OCI-LY7 (cell line): ENCODE measurements at regions not wholly inside any gene's neighbourhood (a gene's known extent, or its start where the extent isn't known, plus 50 kb on each side); places are given as distances from the start of the nearest gene placed in this dataset.
A peak's percentile ranks its signal among the peaks of the same experiment; 100 is the strongest.

ENCODE experiments used
- BruUV-seq: library from RNA; stranded (reverse); fragments of 400-500 nt; replicated peaks from 2 replicates; lab custom pipeline; 2021; lab: Mats Ljungman, UMichigan
- CTCF ChIA-PET: fragments of 300-600 bp; sonication (Branson Sonifier 250); formaldehyde crosslinking; loops from one replicate; lab custom pipeline; 2022; ENCODE audit warnings: antibody characterized with exemption; ENCODE audit not compliant: unreplicated experiment; lab: Charles Lee
- POLR2A ChIA-PET: fragments of 300-600 bp; sonication (Branson Sonifier 250); formaldehyde crosslinking; loops from one replicate; lab custom pipeline; 2022; ENCODE audit warnings: antibody characterized with exemption; lab: Charles Lee
- DNase-seq: peaks from one replicate; pipeline ENCODE4 v3.0.0-alpha.2; 2015; ENCODE audit warnings: low spot score
- H2AFZ ChIP-seq: fragments of 200-600 bp; sonication (generic), shearing (Covaris generic); 2 replicates; pipeline ENCODE4 v1.6.1; 2014; ENCODE audit warnings: mild to moderate bottlenecking, antibody characterized with exemption, low read length, moderate library complexity
- H3K27ac ChIP-seq: fragments of 200-600 bp; sonication (generic); 2 replicates; pipeline ENCODE4 v1.5.1; 2014; ENCODE audit warnings: mixed run types, low read depth, mild to moderate bottlenecking, moderate library complexity, low read length, inconsistent platforms; ENCODE audit not compliant: poor library complexity, severe bottlenecking
- H3K36me3 ChIP-seq: fragments of 200-600 bp; sonication (generic); 2 replicates; pipeline ENCODE4 v1.6.1; 2014; ENCODE audit warnings: mild to moderate bottlenecking, antibody characterized with exemption, low read length, moderate library complexity, mixed read lengths; ENCODE audit not compliant: insufficient read depth
- H3K4me1 ChIP-seq: fragments of 200-600 bp; sonication (generic); 2 replicates; pipeline ENCODE4 v1.5.1; 2014; ENCODE audit warnings: mild to moderate bottlenecking, low read length; ENCODE audit not compliant: insufficient read depth, poor library complexity, severe bottlenecking
- H3K4me2 ChIP-seq: fragments of 200-600 bp; sonication (generic); 2 replicates; pipeline ENCODE4 v1.6.1; 2014; ENCODE audit warnings: mild to moderate bottlenecking, low read length
- H3K4me3 ChIP-seq: fragments of 200-600 bp; sonication (generic); 2 replicates; pipeline ENCODE4 v1.5.1; 2014; ENCODE audit warnings: mild to moderate bottlenecking, low read depth, low read length; ENCODE audit not compliant: poor library complexity, severe bottlenecking
- H3K79me2 ChIP-seq: fragments of 200-600 bp; sonication (generic); 2 replicates; pipeline ENCODE4 v1.6.1; 2016; ENCODE audit warnings: low read depth, mild to moderate bottlenecking, low read length, moderate library complexity, mixed read lengths; ENCODE audit not compliant: insufficient read depth
- H3K9me2 ChIP-seq: fragments of 200-600 bp; sonication (generic); 2 replicates; pipeline ENCODE4 v1.6.1; 2016; ENCODE audit warnings: mild to moderate bottlenecking, low read length, mixed read lengths; ENCODE audit not compliant: insufficient read depth
- H3K9me3 ChIP-seq: fragments of 200-600 bp; sonication (generic); 2 replicates; pipeline ENCODE4 v1.6.1; 2014; ENCODE audit warnings: mild to moderate bottlenecking, mixed run types, low read length, mixed read lengths
- H4K20me1 ChIP-seq: fragments of 200-600 bp; sonication (generic); 2 replicates; pipeline ENCODE4 v1.6.1; 2014; ENCODE audit warnings: mild to moderate bottlenecking, antibody characterized with exemption, low read length, moderate library complexity, mixed read lengths; ENCODE audit not compliant: insufficient read depth
- CTCF ChIP-seq: fragments of 200-600 bp; sonication (generic); conservative IDR thresholded peaks from 2 replicates; pipeline ENCODE4 v1.5.1; 2014; ENCODE audit warnings: mild to moderate bottlenecking, antibody characterized with exemption, low read length, moderate library complexity, mixed read lengths
- EZH2phosphoT487 ChIP-seq: fragments of 200-600 bp; sonication (generic); IDR thresholded peaks from 2 replicates; pipeline ENCODE4 v1.6.1; 2018; ENCODE audit warnings: low read depth, borderline replicate concordance, mild to moderate bottlenecking, mixed run types, antibody characterized with exemption, low read length, moderate library complexity, mixed read lengths
- intact Hi-C: fragments of 100-400 bp; cut with micrococcal nuclease; formaldehyde crosslinking; loops from one replicate; pipeline ENCODE4 v1.10.0; 2022; ENCODE audit not compliant: unreplicated experiment

- intact Hi-C loops, result no loop called here
- Histone ChIP-seq H3K79me2 (no peaks in the 10 kb centered on the region), H3K9me3 (no peaks in the 10 kb centered on the region; the same call in 1 of the 2 replicates), H3K9me2 (no peaks in the 10 kb centered on the region), H3K4me1 (no peaks in the 10 kb centered on the region), H2AFZ (no peak overlapping the region), H4K20me1 (no peaks in the 10 kb centered on the region), H3K36me3 (no peaks in the 10 kb centered on the region; the same call in 1 of the 2 replicates), H3K27ac (no peak overlapping the region), H3K4me3 (no peak overlapping the region), H3K4me2 (no peak overlapping the region)
- POLR2A ChIA-PET, result interaction anchor here (1.0 kb wide), 1 partner anchor 24 kb away, joined by 3 read pairs; no protein-coding TSS in a partner anchor
- TF ChIP-seq EZH2phosphoT487 (no peak), CTCF (no peak)
- no TSS peak for BruUV-seq
- no peak for DNase-seq
- CTCF ChIA-PET, result no interaction called here
These were observed 826.4 kb downstream of the CDH11 start for GRCh38 chr16:64295466-64295865.

GRCh38 chr16:64292953-64293352 lies 828.9 kb downstream of the CDH11 start:
- POLR2A ChIA-PET, result interaction anchor here (1.3 kb wide), 1 partner anchor 11 kb away, joined by 5 read pairs; no protein-coding TSS in a partner anchor
- H3K9me2 ChIP-seq, result no peaks in the 10 kb centered on the region
- H3K27ac ChIP-seq, result no peak overlapping the region
- H3K4me1 ChIP-seq, result peaks cover 3% of the 10 kb centered on the region
- H3K4me3 ChIP-seq, result no peak overlapping the region
- DNase-seq, result no peak
- no peaks in the 10 kb centered on the region; the same call in 1 of the 2 replicates for H3K9me3 ChIP-seq
- TF ChIP-seq EZH2phosphoT487 (no peak), CTCF (no peak)
- intact Hi-C loops, result no loop called here
- CTCF ChIA-PET, result no interaction called here
- no peaks in the 10 kb centered on the region; the same call in 1 of the 2 replicates for H3K36me3 ChIP-seq
- no peaks in the 10 kb centered on the region for H3K79me2 ChIP-seq
- H4K20me1 ChIP-seq, result no peaks in the 10 kb centered on the region
- BruUV-seq, result no TSS peak
- H2AFZ ChIP-seq, result no peak overlapping the region; the same call in 1 of the 2 replicates
- H3K4me2 ChIP-seq, result no peak overlapping the region

GRCh38 chr16:64292161-64292560 lies 829.7 kb downstream of the CDH11 start:
- Histone ChIP-seq H3K9me3 (no peaks in the 10 kb centered on the region; the same call in 1 of the 2 replicates), H3K4me1 (peaks cover 8% of the 10 kb centered on the region), H3K79me2 (no peaks in the 10 kb centered on the region), H2AFZ (peak overlapping the region; percentile 8; the same call in 1 of the 2 replicates), H3K4me3 (no peak overlapping the region), H3K27ac (no peak overlapping the region), H3K4me2 (no peak overlapping the region), H3K36me3 (no peaks in the 10 kb centered on the region; the same call in 1 of the 2 replicates), H3K9me2 (no peaks in the 10 kb centered on the region), H4K20me1 (no peaks in the 10 kb centered on the region)
- ChIA-PET CTCF (no interaction called here), POLR2A (interaction anchor here (0.5 to 5.2 kb wide), 7 partner anchors 9 to 206 kb away, joined by 3 to 53 read pairs (median 4); no protein-coding TSS in a partner anchor)
- intact Hi-C loops, result no loop called here
- no peak for TF ChIP-seq CTCF
- TF ChIP-seq EZH2phosphoT487, result no peak
- no TSS peak for BruUV-seq
- no peak for DNase-seq
